ENCODE measurements at regions not wholly inside any gene's neighbourhood (a gene's known extent, or its start where the extent isn't known, plus 50 kb on each side); places are given as distances from the start of the nearest gene placed in this dataset.

DNA sequence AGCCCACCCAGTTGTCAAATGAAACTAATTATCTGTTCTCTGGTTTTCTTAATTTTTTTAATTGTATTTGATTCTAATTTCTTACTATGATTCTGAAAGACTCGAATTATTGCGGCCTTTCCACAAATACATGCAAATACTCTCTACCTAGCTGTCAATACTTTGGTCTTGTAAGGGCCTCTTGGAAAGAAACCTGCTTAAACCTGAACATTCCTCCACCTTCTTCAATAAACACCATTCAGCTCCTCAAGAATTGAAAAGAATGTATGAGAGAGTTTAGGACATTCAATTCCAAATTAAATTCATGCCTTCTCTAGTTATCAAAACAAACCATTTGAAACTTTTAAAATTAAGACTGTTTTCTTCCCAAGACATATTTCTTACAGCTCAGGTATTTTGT lies 385.9 kb upstream of the NOCT start:
- TF ChIP-seq MAX (IDR thresholded peaks at IDR 0.05; ENCODE audit: insufficient read depth, insufficient read length) (no peak), CTCF (IDR thresholded peaks at IDR 0.05; ENCODE audit: extremely low read depth in 1 of 2, insufficient read depth in 1 of 2, low read depth in 1 of 2, low read length in 2 of 2) (no peak), POLR2A (IDR thresholded peaks at IDR 0.05; ENCODE audit: low read depth, low read length) (no peak), EZH2 (IDR thresholded peaks at IDR 0.05; ENCODE audit: borderline replicate concordance, low read depth, low read length, severe bottlenecking) (no peak), POLR2AphosphoS5 (IDR thresholded peaks at IDR 0.05; ENCODE audit: insufficient read depth, low read depth, low read length) (no peak)
